ENCODE measurements at regions not wholly inside any gene's neighbourhood (a gene's known extent, or its start where the extent isn't known, plus 50 kb on each side); places are given as distances from the start of the nearest gene placed in this dataset.
"Not testable (repeated sequence)": the region's sequence is repeated elsewhere in the genome, so short reads cannot be mapped to it uniquely, and the experiment has no call there.

DNA sequence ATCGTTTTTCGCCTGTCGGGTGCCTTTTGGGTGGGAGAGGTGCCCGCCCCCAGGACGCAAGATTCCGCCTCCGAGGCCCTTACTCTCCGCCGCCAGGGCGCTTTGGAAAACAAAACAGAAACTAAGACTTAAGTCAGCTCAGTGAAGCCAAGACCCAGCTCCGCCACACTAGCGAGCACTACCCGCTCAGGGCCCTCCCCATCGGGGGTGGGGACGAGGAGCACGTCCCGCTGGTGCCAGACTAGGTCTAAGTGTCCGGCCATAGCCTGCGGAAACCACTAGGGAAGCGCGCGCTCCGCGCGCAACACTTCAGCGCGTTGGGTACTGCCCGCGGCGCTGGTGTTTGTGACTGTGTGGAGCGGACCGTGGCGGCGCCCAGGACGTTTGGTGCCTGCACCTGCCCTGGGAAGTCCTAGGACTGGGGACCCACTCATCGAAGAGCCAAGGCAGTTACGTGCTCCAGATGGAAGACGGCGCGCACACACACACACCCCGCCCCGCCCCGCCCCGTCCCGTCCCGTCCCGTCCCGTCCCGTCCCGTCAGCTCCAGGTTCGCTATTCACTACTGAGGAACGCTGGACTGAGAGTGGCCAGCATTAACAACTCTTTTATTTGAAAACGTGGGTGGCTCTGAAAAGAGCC, 57.6 kb upstream of the BOLA1 start:
- DNase-seq = not testable (repeated sequence)

DNA sequence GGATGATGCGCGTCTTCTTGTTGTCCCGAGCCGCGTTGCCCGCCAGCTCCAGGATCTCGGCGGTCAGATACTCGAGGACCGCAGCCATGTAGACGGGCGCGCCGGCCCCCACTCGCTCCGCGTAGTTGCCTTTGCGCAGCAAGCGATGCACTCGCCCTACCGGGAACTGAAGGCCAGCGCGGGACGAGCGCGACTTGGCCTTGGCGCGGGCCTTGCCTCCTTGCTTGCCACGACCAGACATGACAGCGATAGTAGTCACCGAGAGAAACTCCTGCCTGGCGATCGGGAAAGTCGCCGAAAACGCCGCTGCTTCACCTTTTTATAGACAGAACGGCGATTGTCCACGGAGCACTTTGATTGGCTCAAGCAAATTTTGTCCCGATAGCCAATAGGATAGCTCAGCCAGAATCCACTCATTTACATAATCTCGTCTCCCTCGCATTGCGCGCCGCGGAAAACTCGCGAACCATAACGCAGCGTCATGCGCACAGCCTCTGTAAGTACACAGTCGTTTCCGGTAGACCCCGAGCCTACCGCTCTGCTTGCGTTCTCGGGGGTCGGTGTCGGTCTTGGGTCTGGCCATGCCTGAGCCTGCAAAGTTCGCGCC, 56.8 kb upstream of the BOLA1 start:
- not testable (repeated sequence) for DNase-seq

DNA sequence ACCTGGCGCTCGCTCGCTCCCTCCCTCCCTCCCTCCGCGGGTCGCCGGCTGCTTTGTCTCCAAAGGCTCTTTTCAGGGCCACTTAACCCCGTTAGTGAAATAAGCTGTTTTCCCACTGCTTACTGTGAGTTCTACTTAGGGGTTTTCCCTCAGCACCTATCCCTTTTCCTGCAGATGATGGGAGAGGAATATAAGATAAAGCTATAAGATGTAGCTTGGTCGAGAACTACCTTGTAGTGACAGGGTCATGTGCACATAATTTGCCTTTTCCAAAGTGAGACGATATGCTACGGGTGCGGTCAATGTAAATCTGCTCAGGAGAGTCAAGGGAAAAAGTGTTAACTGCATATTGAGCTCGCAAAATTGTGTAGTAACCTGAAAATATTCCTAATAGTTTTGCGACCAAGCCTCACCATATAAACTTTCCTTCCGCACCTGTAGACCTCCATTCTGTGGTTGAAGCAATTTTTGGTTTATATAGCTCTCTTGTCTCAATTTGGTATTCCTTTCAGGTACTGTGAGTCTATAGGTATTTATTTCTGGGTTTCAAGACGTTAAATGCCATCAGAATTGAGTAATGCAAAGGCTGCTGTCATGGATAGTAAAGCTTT, 55.8 kb upstream of the BOLA1 start:
- peak; percentile 32 for DNase-seq

GRCh38 chr1:149844101-149844500, 55.3 kb upstream of the BOLA1 start:
- peak; percentile 11 for DNase-seq

DNA sequence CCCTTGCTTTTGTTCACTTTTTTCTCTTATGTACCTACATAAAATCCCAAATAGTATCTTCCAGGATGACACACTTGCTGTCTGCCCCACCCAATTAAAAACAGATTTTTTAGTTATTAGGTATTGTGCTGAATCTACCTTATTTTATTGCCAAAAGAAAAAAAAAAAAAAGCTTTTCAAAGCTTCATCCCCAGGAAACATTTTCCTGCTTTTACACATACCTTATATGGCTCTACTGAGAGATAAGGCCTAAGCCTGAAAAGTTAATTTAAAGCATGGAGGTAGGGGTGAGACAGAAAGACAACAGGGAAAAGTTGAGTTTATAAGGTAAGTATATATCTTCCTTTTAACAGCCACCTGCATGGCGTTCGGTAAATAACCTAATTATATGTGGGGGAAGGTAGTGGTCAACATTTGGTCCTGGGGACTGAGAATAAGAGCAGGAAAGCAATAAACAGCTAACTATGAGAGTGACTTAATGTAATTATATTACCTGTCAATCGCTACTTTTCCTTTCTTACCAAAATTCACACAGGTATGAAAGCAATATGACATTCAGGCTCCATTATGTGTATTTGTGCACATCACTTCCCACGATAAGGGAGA, 54.6 kb upstream of the BOLA1 start:
- peak; percentile 8 for DNase-seq

DNA sequence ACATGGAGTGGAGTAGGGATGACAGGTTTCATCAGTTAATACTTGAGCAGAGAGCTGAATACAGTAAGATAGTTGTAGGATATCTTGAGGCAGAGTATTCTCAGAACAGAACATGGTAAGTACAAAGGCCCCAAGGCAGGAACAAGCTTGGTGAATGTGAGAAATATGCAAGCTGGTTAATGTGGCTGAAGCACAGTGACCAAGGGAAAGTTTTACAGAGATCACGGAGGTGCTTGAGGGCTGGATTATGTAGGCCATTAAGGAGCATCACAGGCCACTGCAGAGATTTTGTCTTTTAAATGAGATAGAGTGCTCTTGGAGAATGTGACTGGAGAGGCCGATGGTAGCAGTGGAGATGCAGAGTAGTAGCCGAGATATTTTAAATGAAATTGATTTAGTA, 54.0 kb upstream of the BOLA1 start:
- peak; percentile 6 for DNase-seq

- no peak for DNase-seq
Observed at GRCh38 chr1:149846042-149846441, 53.3 kb upstream of the BOLA1 start.

GRCh38 chr1:149846593-149847466, 52.5 kb upstream of the BOLA1 start:
- DNase-seq = no peak

DNA sequence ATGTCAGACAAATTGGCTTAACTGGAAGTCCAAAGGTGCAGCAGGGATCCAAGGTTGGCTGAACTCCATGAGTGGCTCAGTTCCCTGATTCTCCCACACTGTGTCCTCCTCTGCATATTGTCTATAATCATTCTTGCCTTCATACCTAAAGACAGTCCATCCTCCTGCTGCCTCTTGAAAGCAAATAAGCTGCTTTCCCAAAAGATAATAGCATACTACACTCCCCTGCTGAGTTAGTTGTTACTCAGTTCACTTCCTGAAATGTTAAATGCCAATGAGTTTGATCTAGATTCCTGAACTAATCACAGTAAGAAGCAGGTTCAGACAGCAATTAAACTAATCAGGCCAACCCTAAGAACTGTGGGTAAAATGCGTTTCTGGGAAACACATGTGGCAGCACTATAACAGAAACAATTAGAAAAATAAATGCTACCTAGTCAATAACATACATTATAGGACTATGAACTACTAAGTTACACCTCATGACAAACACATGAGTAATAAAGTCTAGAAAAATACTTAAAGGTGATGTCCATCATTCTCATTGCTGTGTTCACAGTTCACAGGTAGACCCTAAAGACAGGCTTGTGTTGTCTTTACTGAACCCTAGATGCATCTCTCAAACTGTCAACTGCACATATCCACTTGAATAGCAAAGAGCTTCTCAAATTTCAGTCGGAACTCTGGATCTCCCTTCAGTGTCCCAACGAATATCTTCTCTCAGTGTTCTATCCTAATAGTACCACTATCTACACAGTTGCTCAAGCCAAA, 50.8 kb upstream of the BOLA1 start:
- DNase-seq = peak; percentile 46

- DNase-seq = peak; percentile 25
Observed at GRCh38 chr1:149849111-149849946, 50.0 kb upstream of the BOLA1 start.
